ENCODE measurements at regions not wholly inside any gene's neighbourhood (a gene's known extent, or its start where the extent isn't known, plus 50 kb on each side); places are given as distances from the start of the nearest gene placed in this dataset.
A peak's percentile ranks its signal among the peaks of the same experiment; 100 is the strongest.

- TF ChIP-seq TAF1 (IDR thresholded peaks at IDR 0.05; ENCODE audit: borderline replicate concordance, low read depth, low read length) (0 out of 2 replicates have a peak, but pooled peaks have one; percentile 40), POLR2A (IDR thresholded peaks at IDR 0.05; ENCODE audit: low read depth, low read length) (peak; percentile 48), POLR2AphosphoS5 (IDR thresholded peaks at IDR 0.05; ENCODE audit: low read depth, low read length) (peak; percentile 39; the same call in 1 of the 2 replicates)
Measured at GRCh38 chr16:10297341-10298006, 88.4 kb upstream of the ATF7IP2 start.

Data from GM12892 (cell line).